IMR-90 (cell line): ENCODE measurements at regions not wholly inside any gene's neighbourhood (a gene's known extent, or its start where the extent isn't known, plus 50 kb on each side); places are given as distances from the start of the nearest gene placed in this dataset.

Experiments used
- ATAC-seq: fragments of 200-7000 bp; cut with Tn5 transposase; 2 replicates; pipeline ENCODE4 v1.9.1; 2020; ENCODE audit warnings: low read depth, mild to moderate bottlenecking, moderate library complexity
- BruUV-seq: library from RNA; stranded (reverse); fragments of 400-500 nt; replicated peaks from 2 replicates; lab custom pipeline; 2021; lab: Mats Ljungman, UMichigan
- CTCF ChIA-PET: fragments of 300-600 bp; formaldehyde crosslinking; extraction: SDS; loops from one replicate; lab custom pipeline; 2021; ENCODE audit warnings: antibody characterized with exemption; lab: Yijun Ruan, JAX
- POLR2A ChIA-PET: fragments of 300-600 bp; sonication (Branson Sonifier 250); formaldehyde crosslinking; loops from one replicate; lab custom pipeline; 2022; ENCODE audit warnings: antibody characterized with exemption; ENCODE audit not compliant: unreplicated experiment; lab: Charles Lee
- DNase-seq: peaks from one replicate; pipeline ENCODE4 v3.0.0; 2013
- H2AFZ ChIP-seq: replicated peaks from 2 replicates; pipeline ENCODE3; 2013; ENCODE audit warnings: low read length, mild to moderate bottlenecking; ENCODE audit not compliant: poor library complexity
- H2AK5ac ChIP-seq: 2 replicates; pipeline ENCODE4 v1.6.1; 2013; ENCODE audit warnings: low read depth, low read length, inconsistent platforms
- H2AK9ac ChIP-seq: replicated peaks from 2 replicates; pipeline ENCODE3; 2013; ENCODE audit warnings: mild to moderate bottlenecking, low read depth, low read length, moderate library complexity; ENCODE audit not compliant: poor library complexity
- H2BK120ac ChIP-seq: 2 replicates; pipeline ENCODE4 v1.6.1; 2013; ENCODE audit warnings: low read depth, low read length, inconsistent platforms
- H2BK15ac ChIP-seq: 3 replicates; pipeline ENCODE4 v1.6.1; 2013; ENCODE audit warnings: low read depth, low read length, inconsistent platforms
- H2BK20ac ChIP-seq: 2 replicates; pipeline ENCODE4 v1.6.1; 2013; ENCODE audit warnings: low read depth, mild to moderate bottlenecking, inconsistent platforms, low read length, moderate library complexity
- H2BK5ac ChIP-seq: 2 replicates; pipeline ENCODE4 v1.6.1; 2013; ENCODE audit warnings: mild to moderate bottlenecking, low read depth, low read length, inconsistent platforms; ENCODE audit not compliant: poor library complexity, severe bottlenecking
- H3K14ac ChIP-seq: replicated peaks from 2 replicates; pipeline ENCODE4 v1.6.1; 2013; ENCODE audit warnings: low read depth, low read length, inconsistent platforms
- H3K18ac ChIP-seq: 2 replicates; pipeline ENCODE4 v1.6.1; 2013; ENCODE audit warnings: low read depth, low read length, control low read depth
- H3K23ac ChIP-seq: 2 replicates; pipeline ENCODE4 v1.6.1; 2013; ENCODE audit warnings: low read depth, low read length, inconsistent platforms
- H3K27ac ChIP-seq: 2 replicates; pipeline ENCODE4 v1.5.1; 2013; ENCODE audit warnings: mild to moderate bottlenecking, control low read depth, low read length; ENCODE audit not compliant: insufficient read depth
- H3K27me3 ChIP-seq: 2 replicates; pipeline ENCODE4 v1.6.1; 2013; ENCODE audit warnings: low read length; ENCODE audit not compliant: control insufficient read depth, insufficient read depth
- H3K36me3 ChIP-seq: 2 replicates; pipeline ENCODE4 v1.6.1; 2013; ENCODE audit warnings: low read length, mixed read lengths; ENCODE audit not compliant: control insufficient read depth, insufficient read depth
- H3K4ac ChIP-seq: 2 replicates; pipeline ENCODE4 v1.6.1; 2013; ENCODE audit warnings: low read depth, low read length, inconsistent platforms
- H3K4me1 ChIP-seq: 2 replicates; pipeline ENCODE4 v1.6.1; 2013; ENCODE audit warnings: low read length, mixed read lengths; ENCODE audit not compliant: control insufficient read depth, insufficient read depth
- H3K4me2 ChIP-seq: 2 replicates; pipeline ENCODE4 v1.6.1; 2013; ENCODE audit warnings: low read depth, mild to moderate bottlenecking, control low read depth, low read length, moderate library complexity
- H3K4me3 ChIP-seq: 2 replicates; pipeline ENCODE4 v1.5.1; 2013; ENCODE audit warnings: low read depth, mild to moderate bottlenecking, control low read depth, low read length, moderate library complexity; ENCODE audit not compliant: insufficient read depth
- H3K56ac ChIP-seq: 2 replicates; pipeline ENCODE4 v1.6.1; 2013; ENCODE audit warnings: low read length, inconsistent platforms; ENCODE audit not compliant: insufficient read depth; ENCODE audit errors: extremely low read depth
- H3K79me1 ChIP-seq, 2 experiments: 2 replicates each; pipeline ENCODE4 v1.6.1; 2013; ENCODE audit warnings: low read length in 2 of 2, inconsistent platforms in 1 of 2, low read depth in 1 of 2
- H3K9ac ChIP-seq: 2 replicates; pipeline ENCODE4 v1.6.1; 2013; ENCODE audit warnings: low read depth, low read length, control low read depth
- H3K9me1 ChIP-seq: 2 replicates; pipeline ENCODE4 v1.6.1; 2013; ENCODE audit warnings: low read length, inconsistent platforms; ENCODE audit not compliant: insufficient read depth
- H3K9me3 ChIP-seq: 2 replicates; pipeline ENCODE4 v1.6.1; 2013; ENCODE audit warnings: low read length; ENCODE audit not compliant: control insufficient read depth, insufficient read depth
- H4K20me1 ChIP-seq: 2 replicates; pipeline ENCODE4 v1.6.1; 2013; ENCODE audit warnings: low read length, inconsistent platforms; ENCODE audit not compliant: insufficient read depth
- H4K5ac ChIP-seq: 2 replicates; pipeline ENCODE4 v1.6.1; 2013; ENCODE audit warnings: mild to moderate bottlenecking, low read depth, low read length, control low read depth
- H4K8ac ChIP-seq, 2 experiments: 2 replicates each; pipeline ENCODE4 v1.6.1; 2013; ENCODE audit warnings: low read depth in 2 of 2, low read length in 2 of 2, control low read depth in 1 of 2, inconsistent platforms in 1 of 2
- H4K91ac ChIP-seq: 2 replicates; pipeline ENCODE4 v1.6.1; 2013; ENCODE audit warnings: low read depth, low read length, inconsistent platforms; ENCODE audit not compliant: insufficient read depth
- BHLHE40 ChIP-seq: fragments of 150-350 bp; IDR thresholded peaks from 2 replicates; pipeline ENCODE4 v1.6.1; 2016; ENCODE audit warnings: mild to moderate bottlenecking, low read depth, low read length
- CEBPB ChIP-seq: IDR thresholded peaks from 2 replicates; pipeline ENCODE4 v1.6.1; 2012; ENCODE audit warnings: low read depth, low read length, improper control_type of control experiment
- CHD1 ChIP-seq: IDR thresholded peaks from 2 replicates; pipeline ENCODE4 v1.6.1; 2012; ENCODE audit warnings: low read depth, low read length, improper control_type of control experiment
- CTCF ChIP-seq: conservative IDR thresholded peaks from 2 replicates; pipeline ENCODE4 v1.5.1; 2012; ENCODE audit warnings: mild to moderate bottlenecking, low read depth, low read length, improper control_type of control experiment
- ELK1 ChIP-seq: fragments of 150-350 bp; IDR thresholded peaks from 2 replicates; pipeline ENCODE4 v1.6.1; 2016; ENCODE audit warnings: low read depth, mild to moderate bottlenecking, low read length, moderate library complexity, borderline replicate concordance
- FOS ChIP-seq: fragments of 150-350 bp; IDR thresholded peaks from 2 replicates; pipeline ENCODE4 v1.6.1; 2016; ENCODE audit warnings: low read depth, low read length
- MAFK ChIP-seq: IDR thresholded peaks from 2 replicates; pipeline ENCODE4 v1.6.1; 2012; ENCODE audit warnings: low read depth, low read length, improper control_type of control experiment
- MAZ ChIP-seq: IDR thresholded peaks from 2 replicates; pipeline ENCODE4 v1.6.1; 2012; ENCODE audit warnings: low read depth, mild to moderate bottlenecking, low read length, improper control_type of control experiment, moderate library complexity, borderline replicate concordance
- MXI1 ChIP-seq: IDR thresholded peaks from 2 replicates; pipeline ENCODE4 v1.6.1; 2012; ENCODE audit warnings: low read depth, mild to moderate bottlenecking, low read length, moderate library complexity, borderline replicate concordance
- NFE2L2 ChIP-seq: fragments of 150-350 bp; IDR thresholded peaks from 2 replicates; pipeline ENCODE4 v1.6.1; 2016; ENCODE audit warnings: low read depth, mild to moderate bottlenecking, low read length
- POLR2A ChIP-seq: IDR thresholded peaks from 2 replicates; pipeline ENCODE4 v1.6.1; 2012; ENCODE audit warnings: mild to moderate bottlenecking, low read depth, low read length
- RAD21 ChIP-seq: IDR thresholded peaks from 2 replicates; pipeline ENCODE4 v1.6.1; 2012; ENCODE audit warnings: low read length, improper control_type of control experiment
- RCOR1 ChIP-seq: IDR thresholded peaks from 2 replicates; pipeline ENCODE4 v1.6.1; 2012; ENCODE audit warnings: mild to moderate bottlenecking, low read length, improper control_type of control experiment; ENCODE audit not compliant: insufficient replicate concordance
- RFX5 ChIP-seq: IDR thresholded peaks from 2 replicates; pipeline ENCODE4 v1.8.0; 2012; ENCODE audit warnings: low read depth, mild to moderate bottlenecking, low read length, moderate library complexity
- SMC3 ChIP-seq: fragments of 150-350 bp; IDR thresholded peaks from 2 replicates; pipeline ENCODE4 v1.6.1; 2016; ENCODE audit warnings: low read depth, mild to moderate bottlenecking, antibody characterized with exemption, low read length, moderate library complexity
- USF2 ChIP-seq: fragments of 150-350 bp; IDR thresholded peaks from 2 replicates; pipeline ENCODE4 v1.6.1; 2017; ENCODE audit warnings: mild to moderate bottlenecking, antibody characterized with exemption, low read length, low read depth
- WGBS, 2 experiments: methylation state at CpG; one replicate each; pipeline versions ENCODE4 v1.1.5 to v1.1.7; 2013; ENCODE audit warnings: missing lambda C conversion rate in 2 of 2; ENCODE audit not compliant: insufficient read length in 1 of 2; ENCODE audit errors: extremely low coverage in 2 of 2; 5-methylcytosine and 5-hydroxymethylcytosine counted together
- dilution Hi-C: fragments of 300-500 bp; cut with HindIII; formaldehyde crosslinking; loops from one replicate; pipeline ENCODE4 v1.14.3; 2018; ENCODE audit warnings: low sequenced_read_pairs; ENCODE audit not compliant: unreplicated experiment
- in situ Hi-C: fragments of 300-500 bp; cut with MboI; formaldehyde crosslinking; loops from 3 replicates; pipeline ENCODE4 v1.14.3; 2019; ENCODE audit warnings: low sequenced_read_pairs, inconsistent platforms, mixed read lengths
- intact Hi-C: fragments of 100-400 bp; cut with micrococcal nuclease; formaldehyde crosslinking; loops from 2 replicates; pipeline ENCODE4 v1.10.0; 2022

GRCh38 chr6:157732007-157732406, 91.0 kb upstream of the SNX9 start:
- Histone ChIP-seq H3K9me3 (no peaks in the 10 kb centered on the region), H3K9me1 (no peaks in the 10 kb centered on the region), H4K5ac (no peak overlapping the region), H4K20me1 (no peaks in the 10 kb centered on the region), H3K9ac (no peak overlapping the region), H3K27ac (no peak overlapping the region), H3K4ac (no peak overlapping the region), H3K14ac (no peak overlapping the region), H2BK15ac (no peak overlapping the region), H3K79me1 (no peaks in the 10 kb centered on the region), H2AFZ (no peak overlapping the region), H2BK5ac (no peak overlapping the region), H3K4me3 (no peak overlapping the region), H3K56ac (no peak overlapping the region), H2BK120ac (no peak overlapping the region), H3K4me1 (no peaks in the 10 kb centered on the region), H3K23ac (no peak overlapping the region), H3K36me3 (no peaks in the 10 kb centered on the region), H3K4me2 (no peak overlapping the region), H4K8ac (no peak overlapping the region), H2AK5ac (no peak overlapping the region), H3K18ac (no peak overlapping the region), H4K91ac (no peak overlapping the region), H2BK20ac (no peak overlapping the region), H3K27me3 (peaks cover 13% of the 10 kb centered on the region), H2AK9ac (no peak overlapping the region)
- TF ChIP-seq RCOR1: no peak
- no peak for TF ChIP-seq CHD1
- TF ChIP-seq NFE2L2: no peak
- no peak for TF ChIP-seq CEBPB
- TF ChIP-seq MXI1: no peak
- TF ChIP-seq SMC3: no peak
- TF ChIP-seq RFX5: no peak
- no peak for TF ChIP-seq MAFK
- TF ChIP-seq ELK1: no peak
- TF ChIP-seq MAZ: no peak
- no peak for TF ChIP-seq POLR2A
- no peak for TF ChIP-seq BHLHE40
- TF ChIP-seq FOS: no peak
- no peak for TF ChIP-seq CTCF
- TF ChIP-seq RAD21: no peak
- TF ChIP-seq USF2: no peak
- dilution Hi-C loops: no loop called here
- intact Hi-C loops: no loop called here
- WGBS, 2 experiments: no CpG with 5 or more reads among the region's 2 CpGs
- DNase-seq: no peak
- ATAC-seq: no peak
- POLR2A ChIA-PET: no interaction called here
- CTCF ChIA-PET: no interaction called here
- in situ Hi-C loops: no loop called here
- BruUV-seq: no TSS peak
